CD14-positive monocyte (primary cell): ENCODE measurements at regions not wholly inside any gene's neighbourhood (a gene's known extent, or its start where the extent isn't known, plus 50 kb on each side); places are given as distances from the start of the nearest gene placed in this dataset.
A peak's percentile ranks its signal among the peaks of the same experiment; 100 is the strongest.

Experiments used
- DNase-seq, 3 donors: peaks; one replicate each; pipeline ENCODE4 v3.0.0-alpha.2; 2011 to 2022
- H2AFZ ChIP-seq: 2 replicates; pipeline ENCODE4 v1.6.0; 2012; ENCODE audit warnings: mild to moderate bottlenecking, low read depth, low read length, inconsistent platforms; ENCODE audit not compliant: insufficient read depth, poor library complexity, severe bottlenecking
- H3K27ac ChIP-seq, 2 donors: 1 replicate in 1 of 2; 2 replicates in 1 of 2; pipeline ENCODE4 v1.5.1; 2012 to 2013; ENCODE audit warnings: low read length in 2 of 2, control low read depth in 1 of 2, inconsistent platforms in 1 of 2, low read depth in 1 of 2, mild to moderate bottlenecking in 1 of 2
- H3K27me3 ChIP-seq, 2 donors: one replicate each; pipeline versions ENCODE4 v1.6.0 to v1.6.1; 2011 to 2013; ENCODE audit warnings: low read length in 2 of 2; ENCODE audit not compliant: control insufficient read depth in 2 of 2, insufficient read depth in 2 of 2
- H3K36me3 ChIP-seq, 2 donors: replicated peaks in 1 of 2; 1 replicate in 1 of 2; 2 replicates in 1 of 2; pipeline versions ENCODE4 v1.5.1 to v1.6.1; 2012 to 2013; ENCODE audit warnings: low read length in 2 of 2, control low read depth in 1 of 2, inconsistent platforms in 1 of 2, mild to moderate bottlenecking in 1 of 2; ENCODE audit not compliant: insufficient read depth in 2 of 2, control insufficient read depth in 1 of 2
- H3K4me1 ChIP-seq, 2 donors: 1 replicate in 1 of 2; 2 replicates in 1 of 2; pipeline versions ENCODE4 v1.5.1 to v1.6.1; 2012 to 2013; ENCODE audit warnings: low read length in 2 of 2, control low read depth in 1 of 2, inconsistent platforms in 1 of 2, mild to moderate bottlenecking in 1 of 2, moderate library complexity in 1 of 2; ENCODE audit not compliant: insufficient read depth in 2 of 2, control insufficient read depth in 1 of 2
- H3K4me2 ChIP-seq: replicated peaks from 2 replicates; pipeline ENCODE3; 2012; ENCODE audit warnings: low read length, moderate library complexity, mild to moderate bottlenecking; ENCODE audit not compliant: poor library complexity, severe bottlenecking; ENCODE audit errors: extremely low read depth
- H3K4me3 ChIP-seq, 3 experiments: fragments of 200-600 bp in 1 of 3; sonication (generic) in 1 of 3; replicated peaks in 1 of 3; 1 replicate in 2 of 3; 2 replicates in 1 of 3; pipeline ENCODE4 v1.5.1; 2011 to 2013; ENCODE audit warnings: low read length in 3 of 3, mild to moderate bottlenecking in 3 of 3, control low read depth in 2 of 3, low read depth in 2 of 3, inconsistent platforms in 1 of 3, moderate library complexity in 1 of 3
- H3K79me2 ChIP-seq: 2 replicates; pipeline ENCODE4 v1.6.0; 2012; ENCODE audit warnings: mild to moderate bottlenecking, control low read depth, inconsistent platforms, low read length, moderate library complexity; ENCODE audit not compliant: insufficient read depth
- H3K9ac ChIP-seq: 2 replicates; pipeline ENCODE4 v1.6.0; 2017; ENCODE audit warnings: low read length, mild to moderate bottlenecking; ENCODE audit not compliant: insufficient read depth, poor library complexity, severe bottlenecking
- H3K9me3 ChIP-seq, 2 donors: replicated peaks in 1 of 2; 1 replicate in 1 of 2; 2 replicates in 1 of 2; pipeline versions ENCODE4 v1.5.1 to v1.6.1; 2012 to 2013; ENCODE audit warnings: low read length in 2 of 2, control low read depth in 1 of 2; ENCODE audit not compliant: control insufficient read depth in 1 of 2, insufficient read depth in 1 of 2
- H4K20me1 ChIP-seq: 2 replicates; pipeline ENCODE4 v1.6.0; 2012; ENCODE audit warnings: mild to moderate bottlenecking, low read length, control low read depth, moderate library complexity; ENCODE audit not compliant: insufficient read depth
- H3K27ac Mint-ChIP-seq, 7 donors: one replicate each; pipeline ENCODE4 v1.8.0; 2020; ENCODE audit warnings: mild to moderate bottlenecking in 7 of 7, mixed read lengths in 7 of 7, moderate library complexity in 6 of 7, inconsistent platforms in 2 of 7
- H3K27me3 Mint-ChIP-seq, 3 donors: one replicate each; pipeline ENCODE4 v1.8.0; 2021 to 2022; ENCODE audit warnings: low read depth in 3 of 3, mild to moderate bottlenecking in 3 of 3, mixed read lengths in 3 of 3, moderate library complexity in 3 of 3, inconsistent platforms in 1 of 3
- H3K36me3 Mint-ChIP-seq, 2 donors: one replicate each; pipeline ENCODE4 v1.8.0; 2020; ENCODE audit warnings: mixed read lengths in 2 of 2, inconsistent platforms in 1 of 2, mild to moderate bottlenecking in 1 of 2
- H3K4me1 Mint-ChIP-seq: one replicate; pipeline ENCODE4 v1.8.0; 2020; ENCODE audit warnings: mild to moderate bottlenecking, mixed read lengths
- H3K4me3 Mint-ChIP-seq, 2 donors: one replicate each; pipeline ENCODE4 v1.8.0; 2020; ENCODE audit warnings: mild to moderate bottlenecking in 2 of 2, mixed read lengths in 2 of 2, moderate library complexity in 1 of 2
- H3K9me3 Mint-ChIP-seq, 7 donors: one replicate each; pipeline ENCODE4 v1.8.0; 2020 to 2022; ENCODE audit warnings: mixed read lengths in 7 of 7, mild to moderate bottlenecking in 6 of 7, moderate library complexity in 6 of 7, inconsistent platforms in 2 of 7
- CTCF ChIP-seq: fragments of 200-600 bp; IDR thresholded peaks from one replicate; pipeline ENCODE4 v1.8.0; 2022; ENCODE audit warnings: antibody characterized with exemption, mild to moderate bottlenecking
- WGBS: methylation state at CpG from one replicate; pipeline ENCODE4 v1.1.5; 2013; ENCODE audit warnings: missing lambda C conversion rate; ENCODE audit not compliant: insufficient coverage; 5-methylcytosine and 5-hydroxymethylcytosine counted together
- intact Hi-C, 2 donors: fragments of 100-400 bp; cut with micrococcal nuclease; formaldehyde crosslinking; loops; one replicate each; pipeline versions ENCODE4 v1.15.0 to v1.15.1; 2023

GRCh38 chr1:182193908-182194550 lies 132.5 kb upstream of the ZNF648 start:
- Mint-ChIP-seq H3K27ac (peak overlapping the region; percentile 78 to 95 (median 94)), H3K9me3 (peaks cover 0 to 3% (median 0%) of the 10 kb centered on the region in 7 donors), H3K36me3 (peaks cover 0 to 2% of the 10 kb centered on the region in 2 donors), H3K4me1 (peaks cover 41% of the 10 kb centered on the region), H3K4me3 (no peak overlapping the region), H3K27me3 (peaks cover 0 to 3% (median 0%) of the 10 kb centered on the region in 3 donors)
- Histone ChIP-seq H3K4me2 (peak overlapping the region; percentile 1), H3K9me3 (no peaks in the 10 kb centered on the region), H3K79me2 (no peaks in the 10 kb centered on the region), H3K27ac (peak overlapping the region; percentile 33 to 84), H3K27me3 (no peaks in the 10 kb centered on the region), H3K36me3 (no peaks in the 10 kb centered on the region), H4K20me1 (no peaks in the 10 kb centered on the region), H3K9ac (no peak overlapping the region), H2AFZ (peak overlapping the region; percentile 18), H3K4me3 (peak overlapping the region in 1 of 3 experiments; percentile 7), H3K4me1 (peaks cover 25 to 45% of the 10 kb centered on the region in 2 donors)
- 33% methylated on average over 3 of the region's 4 CpGs for WGBS
- intact Hi-C loops: loop anchor here in 1 of 2 donors (5.0 to 10.0 kb wide), 2 partner anchors 52 to 109 kb away; no protein-coding TSS in a partner anchor
- DNase-seq: peak; percentile 91 to 95 (median 93)
- TF ChIP-seq CTCF: no peak

DNA sequence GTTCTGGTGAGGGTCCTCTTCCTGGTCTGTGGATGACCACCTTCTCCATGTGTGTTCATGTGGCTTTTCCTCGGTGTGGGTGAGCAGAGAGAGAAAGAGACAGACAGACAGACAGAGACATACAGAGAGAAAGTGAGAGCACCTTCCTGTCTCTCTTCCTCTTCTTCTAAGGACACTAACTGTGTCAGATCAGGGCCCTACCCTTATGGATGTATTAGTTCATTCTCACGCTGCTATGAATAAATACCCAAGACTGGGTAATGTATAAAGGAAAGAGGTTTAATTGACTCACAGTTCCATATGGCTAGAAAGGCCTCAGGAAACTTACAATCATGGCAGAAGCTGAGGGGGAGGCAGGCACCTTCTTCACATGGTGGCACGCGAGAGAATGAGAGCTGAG lies 131.5 kb upstream of the ZNF648 start:
- Mint-ChIP-seq H3K27me3 (peaks cover 0 to 3% (median 1%) of the 10 kb centered on the region in 3 donors), H3K36me3 (peaks cover 0 to 2% of the 10 kb centered on the region in 2 donors), H3K4me3 (no peak overlapping the region), H3K27ac (peak overlapping the region; percentile 78 to 95 (median 94)), H3K4me1 (peaks cover 37% of the 10 kb centered on the region), H3K9me3 (peaks cover 0 to 3% (median 0%) of the 10 kb centered on the region in 7 donors)
- Histone ChIP-seq H3K4me1 (peaks cover 25 to 42% of the 10 kb centered on the region in 2 donors), H3K9ac (no peak overlapping the region), H3K9me3 (no peaks in the 10 kb centered on the region), H3K27me3 (no peaks in the 10 kb centered on the region), H3K79me2 (no peaks in the 10 kb centered on the region), H3K4me2 (no peak overlapping the region), H4K20me1 (no peaks in the 10 kb centered on the region), H3K27ac (peak overlapping the region in 1 of 2 donors; percentile 84), H3K4me3 (no peak overlapping the region), H2AFZ (peak overlapping the region; percentile 5), H3K36me3 (no peaks in the 10 kb centered on the region)
- DNase-seq: peak; percentile 29 to 43 (median 41)
- no CpG with 5 or more reads among the region's 4 CpGs for WGBS
- intact Hi-C loops: loop anchor here in 1 of 2 donors (5.0 to 10.0 kb wide), 2 partner anchors 51 to 108 kb away; no protein-coding TSS in a partner anchor
- TF ChIP-seq CTCF: no peak
